A673 (cell line): ENCODE measurements at regions not wholly inside any gene's neighbourhood (a gene's known extent, or its start where the extent isn't known, plus 50 kb on each side); places are given as distances from the start of the nearest gene placed in this dataset.

Source experiments
- BruUV-seq: library from RNA; stranded (reverse); fragments of 400-500 nt; replicated peaks from 2 replicates; lab custom pipeline; 2021; lab: Mats Ljungman, UMichigan
- CTCF ChIA-PET: fragments of 300-600 bp; sonication (Branson Sonifier 250); formaldehyde crosslinking; loops from one replicate; lab custom pipeline; 2022; ENCODE audit warnings: antibody characterized with exemption; lab: Charles Lee
- POLR2A ChIA-PET: fragments of 300-600 bp; sonication (Branson Sonifier 250); formaldehyde crosslinking; loops from one replicate; lab custom pipeline; 2022; ENCODE audit warnings: antibody characterized with exemption; ENCODE audit not compliant: low non-redundant PET; lab: Charles Lee
- DNase-seq: peaks from one replicate; pipeline ENCODE4 v3.0.0-alpha.2; 2015; ENCODE audit warnings: low spot score
- H3K27ac ChIP-seq: fragments of 200-600 bp; sonication (generic); 2 replicates; pipeline ENCODE4 v1.5.1; 2016; ENCODE audit warnings: mixed run types, low read depth, mild to moderate bottlenecking, mixed read lengths, antibody characterized with exemption, low read length; ENCODE audit not compliant: poor library complexity, severe bottlenecking
- H3K27me3 ChIP-seq: fragments of 200-600 bp; sonication (generic); replicated peaks from 2 replicates; pipeline ENCODE4 v1.6.1; 2017; ENCODE audit warnings: mixed run types, low read depth, mild to moderate bottlenecking, mixed read lengths, antibody characterized with exemption, low read length; ENCODE audit not compliant: insufficient read depth, poor library complexity
- H3K36me3 ChIP-seq: fragments of 200-600 bp; sonication (generic); 2 replicates; pipeline ENCODE4 v1.6.1; 2016; ENCODE audit warnings: mixed run types, mild to moderate bottlenecking, mixed read lengths, antibody characterized with exemption, low read length; ENCODE audit not compliant: insufficient read depth, poor library complexity, severe bottlenecking
- H3K4me1 ChIP-seq: fragments of 200-600 bp; sonication (generic); 2 replicates; pipeline ENCODE4 v1.6.1; 2017; ENCODE audit warnings: mixed run types, mild to moderate bottlenecking, mixed read lengths, antibody characterized with exemption, low read length; ENCODE audit not compliant: insufficient read depth, poor library complexity, severe bottlenecking
- H3K4me3 ChIP-seq: fragments of 200-600 bp; sonication (generic); 2 replicates; pipeline ENCODE4 v1.5.1; 2016; ENCODE audit warnings: low read depth, mixed run types, mild to moderate bottlenecking, mixed read lengths, low read length; ENCODE audit not compliant: poor library complexity, severe bottlenecking
- H3K9me3 ChIP-seq: fragments of 200-600 bp; sonication (generic); 2 replicates; pipeline ENCODE4 v1.6.1; 2016; ENCODE audit warnings: mixed run types, low read depth, mild to moderate bottlenecking, mixed read lengths, antibody characterized with exemption, low read length; ENCODE audit not compliant: poor library complexity, severe bottlenecking
- EZH2 ChIP-seq: fragments of 200-600 bp; sonication (generic); IDR thresholded peaks from 2 replicates; pipeline ENCODE4 v1.6.1; 2017; ENCODE audit warnings: borderline replicate concordance, low read depth, mild to moderate bottlenecking, mixed read lengths, antibody characterized with exemption, low read length; ENCODE audit not compliant: poor library complexity, severe bottlenecking
- intact Hi-C: fragments of 100-400 bp; cut with micrococcal nuclease; formaldehyde crosslinking; loops from one replicate; pipeline ENCODE4 v1.10.0; 2022; ENCODE audit not compliant: unreplicated experiment
- TF ChIP-seq, protein P1 (sequence below): fragments of 300-800, 200-600 bp; sonication (generic); conservative IDR thresholded peaks from 2 replicates; pipeline ENCODE4 v1.5.1; 2017; ENCODE audit warnings: low read depth, mild to moderate bottlenecking, antibody characterized with exemption, low read length, moderate library complexity, mixed read lengths

DNA sequence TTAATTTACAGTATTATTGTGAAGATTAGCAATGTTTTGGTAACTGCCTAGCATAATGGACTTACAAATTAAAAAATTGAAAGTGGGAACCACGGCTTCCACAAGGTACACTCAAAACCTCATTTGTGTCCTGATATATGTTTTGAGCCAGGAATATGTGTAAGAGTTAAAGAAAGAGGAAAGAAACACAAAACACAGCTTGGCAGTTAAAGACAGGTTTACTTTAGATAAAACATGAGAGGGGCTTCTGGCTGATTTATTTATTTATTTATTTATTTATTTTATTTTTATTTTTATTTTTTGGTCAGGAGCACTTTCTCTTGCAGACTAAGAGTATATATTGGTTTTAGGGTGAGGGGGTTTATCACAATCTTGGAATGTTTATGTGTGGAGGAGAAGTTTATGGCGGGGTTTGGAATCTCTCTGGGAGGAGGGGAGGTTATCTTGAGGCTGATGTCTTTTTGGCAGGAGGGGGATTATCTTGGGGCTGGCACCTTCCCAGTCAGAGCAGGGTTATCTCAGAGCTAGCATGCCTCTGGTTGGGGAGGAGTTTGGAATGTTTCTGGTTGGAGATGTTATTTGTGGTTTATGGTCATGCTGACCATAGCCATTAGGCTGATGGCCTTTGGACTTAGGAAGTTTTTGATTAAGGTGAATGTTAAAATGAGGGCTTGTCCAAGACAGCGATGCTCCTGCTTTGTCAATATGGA lies 436.7 kb downstream of the DAD1 start:
- TF ChIP-seq, protein P1, sequence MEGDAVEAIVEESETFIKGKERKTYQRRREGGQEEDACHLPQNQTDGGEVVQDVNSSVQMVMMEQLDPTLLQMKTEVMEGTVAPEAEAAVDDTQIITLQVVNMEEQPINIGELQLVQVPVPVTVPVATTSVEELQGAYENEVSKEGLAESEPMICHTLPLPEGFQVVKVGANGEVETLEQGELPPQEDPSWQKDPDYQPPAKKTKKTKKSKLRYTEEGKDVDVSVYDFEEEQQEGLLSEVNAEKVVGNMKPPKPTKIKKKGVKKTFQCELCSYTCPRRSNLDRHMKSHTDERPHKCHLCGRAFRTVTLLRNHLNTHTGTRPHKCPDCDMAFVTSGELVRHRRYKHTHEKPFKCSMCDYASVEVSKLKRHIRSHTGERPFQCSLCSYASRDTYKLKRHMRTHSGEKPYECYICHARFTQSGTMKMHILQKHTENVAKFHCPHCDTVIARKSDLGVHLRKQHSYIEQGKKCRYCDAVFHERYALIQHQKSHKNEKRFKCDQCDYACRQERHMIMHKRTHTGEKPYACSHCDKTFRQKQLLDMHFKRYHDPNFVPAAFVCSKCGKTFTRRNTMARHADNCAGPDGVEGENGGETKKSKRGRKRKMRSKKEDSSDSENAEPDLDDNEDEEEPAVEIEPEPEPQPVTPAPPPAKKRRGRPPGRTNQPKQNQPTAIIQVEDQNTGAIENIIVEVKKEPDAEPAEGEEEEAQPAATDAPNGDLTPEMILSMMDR, result no peak
- no peak for TF ChIP-seq EZH2
- BruUV-seq, result no TSS peak
- no peaks in the 10 kb centered on the region for H3K36me3 ChIP-seq
- intact Hi-C loops, result no loop called here
- POLR2A ChIA-PET, result no interaction called here
- DNase-seq, result no peak
- H3K27me3 ChIP-seq, result no peaks in the 10 kb centered on the region
- CTCF ChIA-PET, result no interaction called here
- no peak overlapping the region for H3K27ac ChIP-seq
- no peaks in the 10 kb centered on the region for H3K9me3 ChIP-seq
- H3K4me3 ChIP-seq, result no peak overlapping the region
- H3K4me1 ChIP-seq, result peaks cover 7% of the 10 kb centered on the region

DNA sequence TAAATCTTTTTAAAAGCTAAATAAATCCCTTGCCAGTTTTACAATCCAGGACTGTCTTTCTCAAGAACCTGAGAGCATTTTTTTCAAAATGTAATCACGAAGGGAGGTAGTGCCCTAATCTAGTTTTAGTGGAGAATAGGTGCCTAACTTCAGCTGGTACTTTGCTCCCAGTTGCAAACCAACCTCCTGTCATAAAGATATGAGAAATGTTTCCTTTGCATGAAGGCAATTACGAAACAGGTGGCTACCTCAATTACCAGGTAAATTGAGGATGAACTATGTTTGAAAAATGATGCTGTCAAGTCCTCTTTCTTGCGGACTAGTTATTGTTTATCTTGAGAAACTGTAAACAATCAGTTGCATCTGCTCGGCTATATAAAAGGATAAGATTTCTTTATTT lies 437.9 kb downstream of the DAD1 start:
- Histone ChIP-seq H3K9me3 (no peaks in the 10 kb centered on the region), H3K36me3 (no peaks in the 10 kb centered on the region), H3K27ac (no peak overlapping the region), H3K27me3 (no peaks in the 10 kb centered on the region), H3K4me3 (no peak overlapping the region), H3K4me1 (peaks cover 7% of the 10 kb centered on the region)
- intact Hi-C loops, result no loop called here
- no TSS peak for BruUV-seq
- ChIA-PET CTCF (no interaction called here), POLR2A (no interaction called here)
- TF ChIP-seq, protein P1, result no peak
- TF ChIP-seq EZH2, result no peak
- no peak for DNase-seq

DNA sequence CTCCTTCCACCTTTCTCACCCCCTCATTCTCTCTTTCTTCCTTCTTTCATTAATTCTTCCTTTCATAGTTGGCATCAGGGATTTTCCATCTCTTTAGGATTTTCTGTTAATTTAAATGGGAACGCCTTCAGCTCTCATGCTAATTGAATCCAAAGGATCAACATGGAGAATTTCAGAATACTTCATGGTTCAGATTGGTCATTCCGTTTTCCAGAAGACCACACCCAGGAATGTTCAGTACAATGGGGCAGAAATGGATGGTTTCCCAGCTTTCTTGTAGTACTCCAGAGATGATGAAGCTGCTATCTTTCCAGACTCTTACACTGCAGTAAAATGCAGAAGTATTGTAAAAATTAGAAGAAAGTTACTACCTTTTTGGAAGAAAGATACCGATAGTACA lies 440.0 kb downstream of the DAD1 start:
- no peak overlapping the region for H3K27ac ChIP-seq
- BruUV-seq, result no TSS peak
- no peaks in the 10 kb centered on the region for H3K36me3 ChIP-seq
- ChIA-PET CTCF (no interaction called here), POLR2A (no interaction called here)
- intact Hi-C loops, result no loop called here
- DNase-seq, result no peak
- no peaks in the 10 kb centered on the region for H3K27me3 ChIP-seq
- peaks cover 7% of the 10 kb centered on the region for H3K4me1 ChIP-seq
- no peaks in the 10 kb centered on the region for H3K9me3 ChIP-seq
- no peak overlapping the region for H3K4me3 ChIP-seq
- TF ChIP-seq EZH2, result no peak
- TF ChIP-seq, protein P1, result no peak
